Coronary artery (tissue), 2 donors: ENCODE measurements at regions not wholly inside any gene's neighbourhood (a gene's known extent, or its start where the extent isn't known, plus 50 kb on each side); places are given as distances from the start of the nearest gene placed in this dataset.
"Not testable (repeated sequence)": the region's sequence is repeated elsewhere in the genome, so short reads cannot be mapped to it uniquely, and the experiment has no call there.

Source experiments
- DNase-seq: peaks from one replicate; pipeline ENCODE4 v3.0.0-alpha.2; 2017; ENCODE audit warnings: low spot score
- H3K27ac ChIP-seq, 2 donors: fragments of 200-600 bp; sonication (generic); one replicate each; pipeline ENCODE4 v1.5.1; 2016 to 2019
- H3K4me3 ChIP-seq: fragments of 200-600 bp; sonication (generic); 2 replicates; pipeline ENCODE4 v1.5.1; 2016; ENCODE audit warnings: mild to moderate bottlenecking, moderate library complexity
- CTCF ChIP-seq: fragments of 200-600 bp; sonication (generic); IDR thresholded peaks from one replicate; pipeline ENCODE4 v1.5.1; 2019; ENCODE audit warnings: antibody characterized with exemption

GRCh38 chrX:102784550-102784949 is 64.0 kb downstream of the GPRASP3 start:
- no peak for DNase-seq
- H3K27ac ChIP-seq, result no peak overlapping the region
- H3K4me3 ChIP-seq, result no peak overlapping the region
- TF ChIP-seq CTCF, result no peak

GRCh38 chrX:102787283-102787682 is 66.7 kb downstream of the GPRASP3 start:
- DNase-seq, result no peak
- TF ChIP-seq CTCF, result no peak
- Histone ChIP-seq H3K27ac (no peak overlapping the region), H3K4me3 (no peak overlapping the region)

- no peak for DNase-seq
- no peak overlapping the region for H3K27ac ChIP-seq
- H3K4me3 ChIP-seq, result no peak overlapping the region
- TF ChIP-seq CTCF, result no peak
These were observed 87.8 kb downstream of the GPRASP3 start for GRCh38 chrX:102808336-102808735.

GRCh38 chrX:102818269-102818668 is 97.7 kb downstream of the GPRASP3 start:
- not testable (repeated sequence) for DNase-seq, H3K4me3 ChIP-seq, H3K27ac ChIP-seq

GRCh38 chrX:102832661-102833060 is 104.4 kb upstream of the RAB40AL start:
- H3K27ac ChIP-seq, result no peak overlapping the region
- no peak for TF ChIP-seq CTCF
- no peak overlapping the region for H3K4me3 ChIP-seq
- no peak for DNase-seq

- Histone ChIP-seq H3K27ac (no peak overlapping the region), H3K4me3 (no peak overlapping the region)
- DNase-seq, result no peak
- TF ChIP-seq CTCF, result no peak
These were observed 103.9 kb upstream of the RAB40AL start for GRCh38 chrX:102833136-102833535.

GRCh38 chrX:102835504-102836146 is 101.4 kb upstream of the RAB40AL start:
- Histone ChIP-seq H3K4me3 (no peak overlapping the region), H3K27ac (no peak overlapping the region)
- DNase-seq, result no peak
- no peak for TF ChIP-seq CTCF
